Brain microvascular endothelial cell (primary cell): ENCODE measurements at regions not wholly inside any gene's neighbourhood (a gene's known extent, or its start where the extent isn't known, plus 50 kb on each side); places are given as distances from the start of the nearest gene placed in this dataset.
"Not testable (repeated sequence)": the region's sequence is repeated elsewhere in the genome, so short reads cannot be mapped to it uniquely, and the experiment has no call there.

Experiments used
- DNase-seq: peaks from one replicate; pipeline ENCODE4 v3.0.0-alpha.2; 2020
- H3K27ac ChIP-seq: fragments of 250-450 bp; sonication (Bioruptor Pico); 2 replicates; pipeline ENCODE4 v1.5.1; 2020; ENCODE audit warnings: mild to moderate bottlenecking, moderate library complexity
- H3K27me3 ChIP-seq: fragments of 250-450 bp; sonication (Bioruptor Pico); replicated peaks from 2 replicates; pipeline ENCODE4 v1.5.1; 2020; ENCODE audit warnings: mild to moderate bottlenecking
- H3K36me3 ChIP-seq: fragments of 250-450 bp; sonication (Bioruptor Pico); replicated peaks from 2 replicates; pipeline ENCODE4 v1.5.1; 2020; ENCODE audit warnings: mild to moderate bottlenecking
- H3K4me3 ChIP-seq: 2 replicates; pipeline ENCODE4 v1.5.1; 2011; ENCODE audit warnings: low read depth, mild to moderate bottlenecking, control low read depth, low read length, moderate library complexity
- CTCF ChIP-seq: IDR thresholded peaks from 2 replicates; pipeline ENCODE4 v1.5.1; 2011; ENCODE audit warnings: low read depth, mild to moderate bottlenecking, moderate library complexity, low read length, control low read depth, inconsistent platforms; ENCODE audit errors: missing control alignments
- in situ Hi-C: cut with HindIII; loops from 2 replicates; pipeline ENCODE4 v1.10.0; 2017; ENCODE audit warnings: low sequenced_read_pairs, low pct_ligation_motif_present

- no peak for TF ChIP-seq CTCF
- in situ Hi-C loops, result no loop called here
- no peaks in the 10 kb centered on the region for H3K36me3 ChIP-seq
- H3K27me3 ChIP-seq, result no peaks in the 10 kb centered on the region
- no peak overlapping the region for H3K27ac ChIP-seq
- no peak overlapping the region for H3K4me3 ChIP-seq
- DNase-seq, result no peak
Measured at GRCh38 chrX:1020634-1021166, 191.7 kb downstream of the CRLF2 start.

DNA sequence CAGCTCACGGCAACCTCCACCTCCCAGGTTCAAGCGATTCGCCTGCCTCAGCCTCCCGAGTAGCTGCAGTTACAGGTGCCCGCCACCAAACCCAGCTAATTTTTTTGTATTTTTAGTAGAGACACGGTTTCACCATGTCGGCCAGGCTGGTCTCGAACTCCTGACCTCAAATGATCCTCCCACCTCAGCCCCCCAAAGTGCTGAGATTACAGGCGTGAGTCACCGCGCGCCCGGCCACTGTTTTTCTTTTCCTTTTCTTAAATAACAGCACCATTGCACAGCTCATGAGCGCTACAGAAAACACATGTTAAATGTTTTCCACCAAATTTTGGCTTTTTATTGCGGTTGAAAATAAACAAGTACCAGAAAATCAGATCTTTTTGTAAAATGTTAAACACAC is 195.5 kb downstream of the CRLF2 start:
- not testable (repeated sequence) for H3K4me3 ChIP-seq

DNA sequence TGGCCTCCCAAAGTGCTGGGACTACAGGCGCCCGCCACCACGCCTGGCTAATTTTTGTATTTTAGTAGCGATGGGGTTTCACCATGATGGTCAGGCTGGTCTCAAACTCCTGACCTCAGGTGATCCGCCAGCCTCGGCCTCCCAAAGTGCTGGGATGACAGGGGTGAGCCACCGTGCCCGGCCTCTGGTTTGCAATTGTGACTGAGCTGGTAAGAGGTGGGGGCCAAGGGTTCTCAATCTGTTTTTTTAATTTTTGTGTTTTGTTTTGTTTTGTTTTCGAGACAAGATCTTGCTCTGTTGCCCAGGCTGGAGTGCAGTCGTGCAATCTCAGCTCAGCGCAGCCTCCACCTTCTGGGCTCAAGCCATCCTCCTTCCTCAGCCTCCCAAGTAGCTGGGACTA is 196.2 kb downstream of the CRLF2 start:
- H3K27me3 ChIP-seq, DNase-seq, in situ Hi-C loops, H3K4me3 ChIP-seq, H3K27ac ChIP-seq, H3K36me3 ChIP-seq: not testable (repeated sequence)

More for the DNA sequence above, 195.5 kb downstream of the CRLF2 start:
- H3K36me3 ChIP-seq, DNase-seq, H3K27ac ChIP-seq, H3K27me3 ChIP-seq, in situ Hi-C loops: not testable (repeated sequence)

DNA sequence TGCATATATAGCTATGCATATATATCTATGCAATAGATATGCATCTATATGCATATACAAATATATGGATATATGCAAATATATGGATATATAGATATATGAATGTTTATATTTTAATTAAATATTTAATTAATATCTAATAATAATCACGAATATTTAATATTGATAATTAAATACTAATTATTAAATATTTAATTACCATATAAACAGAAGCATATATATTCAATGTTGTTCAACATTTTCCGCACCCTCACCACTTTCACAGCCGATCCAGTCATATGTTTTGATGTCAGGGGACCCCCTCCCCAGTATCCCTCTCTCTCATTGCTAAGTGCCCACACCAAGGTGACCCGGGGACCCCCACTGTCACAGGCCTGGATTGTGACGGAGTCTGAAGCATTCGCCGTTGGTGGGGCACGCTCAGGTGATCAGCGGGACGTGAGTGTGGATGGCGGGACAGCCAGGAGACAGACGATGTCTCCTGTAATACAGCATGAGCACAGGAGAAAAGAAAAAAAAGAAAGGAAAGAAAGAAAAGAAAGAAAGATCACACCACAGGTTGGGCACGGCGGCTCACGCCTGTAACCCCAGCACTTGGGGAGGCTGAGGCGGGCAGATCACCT is 199.7 kb downstream of the CRLF2 start:
- no peak for TF ChIP-seq CTCF
- no peaks in the 10 kb centered on the region for H3K27me3 ChIP-seq
- DNase-seq, result no peak

GRCh38 chrX:1011691-1012283 is 200.7 kb downstream of the CRLF2 start:
- in situ Hi-C loops, result no loop called here
- Histone ChIP-seq H3K36me3 (no peaks in the 10 kb centered on the region), H3K4me3 (no peak overlapping the region), H3K27ac (no peak overlapping the region), H3K27me3 (no peaks in the 10 kb centered on the region)
- DNase-seq, result no peak
- no peak for TF ChIP-seq CTCF

More for the DNA sequence above, 199.7 kb downstream of the CRLF2 start:
- Histone ChIP-seq H3K27ac (no peak overlapping the region), H3K4me3 (no peak overlapping the region), H3K36me3 (no peaks in the 10 kb centered on the region)
- in situ Hi-C loops, result no loop called here

GRCh38 chrX:1009771-1010170 is 202.7 kb downstream of the CRLF2 start:
- Histone ChIP-seq H3K4me3 (no peak overlapping the region), H3K27ac (no peak overlapping the region), H3K27me3 (no peaks in the 10 kb centered on the region), H3K36me3 (no peaks in the 10 kb centered on the region)
- TF ChIP-seq CTCF, result no peak
- no peak for DNase-seq
- in situ Hi-C loops, result no loop called here
